Neuronal stem cell (in vitro differentiated cells): ENCODE measurements at regions not wholly inside any gene's neighbourhood (a gene's known extent, or its start where the extent isn't known, plus 50 kb on each side); places are given as distances from the start of the nearest gene placed in this dataset.

Source experiments
- DNase-seq: peaks from one replicate; pipeline ENCODE4 v3.0.0-alpha.2; 2013; ENCODE audit warnings: low spot score
- H2AFZ ChIP-seq: one replicate; pipeline ENCODE4 v1.6.1; 2013; ENCODE audit warnings: mild to moderate bottlenecking, low read length, inconsistent platforms
- H2AK5ac ChIP-seq: 2 replicates; pipeline ENCODE4 v1.6.1; 2013; ENCODE audit warnings: low read depth, mild to moderate bottlenecking, inconsistent platforms, low read length, moderate library complexity, mixed read lengths
- H2BK120ac ChIP-seq: 2 replicates; pipeline ENCODE4 v1.6.1; 2013; ENCODE audit warnings: low read depth, mild to moderate bottlenecking, inconsistent platforms, low read length, moderate library complexity, mixed read lengths
- H2BK12ac ChIP-seq: one replicate; pipeline ENCODE4 v1.6.1; 2013; ENCODE audit warnings: low read length, inconsistent platforms
- H2BK15ac ChIP-seq: 2 replicates; pipeline ENCODE4 v1.6.1; 2013; ENCODE audit warnings: mild to moderate bottlenecking, low read length, inconsistent platforms, mixed read lengths
- H2BK5ac ChIP-seq: one replicate; pipeline ENCODE4 v1.6.1; 2013; ENCODE audit warnings: inconsistent platforms, mild to moderate bottlenecking, low read length, moderate library complexity
- H3K14ac ChIP-seq: one replicate; pipeline ENCODE4 v1.6.1; 2013; ENCODE audit warnings: low read length, inconsistent platforms
- H3K18ac ChIP-seq: 2 replicates; pipeline ENCODE4 v1.6.1; 2013; ENCODE audit warnings: low read length, inconsistent platforms
- H3K23ac ChIP-seq: 2 replicates; pipeline ENCODE4 v1.6.1; 2013; ENCODE audit warnings: low read depth, mild to moderate bottlenecking, mixed read lengths, low read length, inconsistent platforms; ENCODE audit not compliant: poor library complexity
- H3K27ac ChIP-seq: replicated peaks from 3 replicates; pipeline ENCODE4 v1.5.1; 2013; ENCODE audit warnings: low read length, inconsistent platforms
- H3K27me3 ChIP-seq, 3 experiments: 2 replicates each; pipeline ENCODE4 v1.6.1; 2013; ENCODE audit warnings: low read length in 3 of 3, mild to moderate bottlenecking in 2 of 3, inconsistent platforms in 1 of 3, low read depth in 1 of 3, mixed read lengths in 1 of 3, moderate library complexity in 1 of 3; ENCODE audit not compliant: control insufficient read depth in 3 of 3, insufficient read depth in 3 of 3
- H3K36me3 ChIP-seq, 2 donors: replicated peaks in 1 of 2; 2 replicates each; pipeline ENCODE4 v1.6.1; 2013; ENCODE audit warnings: low read length in 2 of 2; ENCODE audit not compliant: control insufficient read depth in 2 of 2, insufficient read depth in 2 of 2
- H3K4ac ChIP-seq: 2 replicates; pipeline ENCODE4 v1.6.1; 2013; ENCODE audit warnings: inconsistent platforms, mild to moderate bottlenecking, low read length, moderate library complexity
- H3K4me1 ChIP-seq, 2 donors: 1 replicate in 1 of 2; 2 replicates in 1 of 2; pipeline ENCODE4 v1.6.1; 2013; ENCODE audit warnings: low read length in 2 of 2, low read depth in 1 of 2; ENCODE audit not compliant: control insufficient read depth in 2 of 2, insufficient read depth in 1 of 2
- H3K4me2 ChIP-seq: one replicate; pipeline ENCODE4 v1.6.1; 2013; ENCODE audit warnings: mild to moderate bottlenecking, low read length, inconsistent platforms; ENCODE audit not compliant: insufficient read depth, poor library complexity, severe bottlenecking
- H3K4me3 ChIP-seq, 2 donors: 2 replicates each; pipeline ENCODE4 v1.5.1; 2013; ENCODE audit warnings: low read length in 2 of 2, mild to moderate bottlenecking in 2 of 2, inconsistent platforms in 1 of 2, moderate library complexity in 1 of 2
- H3K79me1 ChIP-seq: one replicate; pipeline ENCODE4 v1.6.1; 2013; ENCODE audit warnings: low read depth, mild to moderate bottlenecking, inconsistent platforms, low read length, moderate library complexity
- H3K9ac ChIP-seq: one replicate; pipeline ENCODE4 v1.6.1; 2013; ENCODE audit warnings: mild to moderate bottlenecking, low read depth, low read length, inconsistent platforms; ENCODE audit not compliant: poor library complexity
- H3K9me3 ChIP-seq, 2 donors: replicated peaks in 1 of 2; 2 replicates each; pipeline versions ENCODE3 to v1.6.1; 2013; ENCODE audit warnings: low read length in 2 of 2, mild to moderate bottlenecking in 2 of 2, inconsistent platforms in 1 of 2, low read depth in 1 of 2, mixed read lengths in 1 of 2, moderate library complexity in 1 of 2; ENCODE audit not compliant: control insufficient read depth in 2 of 2, insufficient read depth in 1 of 2
- H4K8ac ChIP-seq: one replicate; pipeline ENCODE4 v1.6.1; 2013; ENCODE audit warnings: low read depth, mild to moderate bottlenecking, inconsistent platforms, low read length, moderate library complexity
- H4K91ac ChIP-seq: one replicate; pipeline ENCODE4 v1.6.1; 2013; ENCODE audit warnings: low read length, low read depth, mild to moderate bottlenecking, inconsistent platforms; ENCODE audit not compliant: poor library complexity
- WGBS, 2 donors: extraction: QIAGEN DNeasy Blood & Tissue Kit; methylation state at CpG; one replicate each; pipeline ENCODE4 v1.1.7; 2013; ENCODE audit warnings: missing lambda C conversion rate in 2 of 2, mixed read lengths in 1 of 2; ENCODE audit not compliant: insufficient read length in 2 of 2, insufficient replicate concordance in 1 of 2; ENCODE audit errors: extremely low coverage in 2 of 2; 5-methylcytosine and 5-hydroxymethylcytosine counted together

DNA sequence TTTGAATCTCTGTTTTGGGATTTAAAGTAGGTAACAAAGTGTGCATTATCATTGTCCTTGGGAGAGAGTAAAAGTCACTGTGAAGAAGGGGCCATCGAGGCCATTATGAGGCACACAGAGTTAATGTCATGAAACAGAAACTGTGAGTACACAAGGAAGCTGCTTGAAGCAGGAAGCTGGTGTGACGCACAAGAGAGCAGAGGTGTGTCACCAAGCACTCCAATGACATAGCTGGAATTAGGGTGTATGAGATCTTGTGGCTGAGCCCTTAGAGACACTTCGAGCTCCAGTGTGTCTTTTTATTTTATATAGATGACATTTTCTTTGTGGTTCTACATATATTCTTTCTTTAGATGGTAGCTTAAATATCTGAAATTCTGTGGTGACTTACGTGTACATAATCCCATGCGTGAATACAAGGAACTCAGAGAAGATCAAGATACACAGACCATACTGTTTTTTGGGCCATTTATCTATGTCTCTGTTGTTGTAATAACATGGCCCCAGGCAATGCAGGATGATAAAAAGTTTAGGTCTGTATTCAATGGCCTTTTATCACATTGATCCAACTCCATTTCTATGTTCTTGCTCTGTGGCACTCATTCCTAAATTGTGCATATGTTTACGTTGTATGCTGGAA, 164.7 kb upstream of the FAM98A start:
- no peak for DNase-seq
- WGBS, 2 donors = no CpG with 5 or more reads among the region's 6 CpGs
- H3K27ac ChIP-seq = no peak overlapping the region

DNA sequence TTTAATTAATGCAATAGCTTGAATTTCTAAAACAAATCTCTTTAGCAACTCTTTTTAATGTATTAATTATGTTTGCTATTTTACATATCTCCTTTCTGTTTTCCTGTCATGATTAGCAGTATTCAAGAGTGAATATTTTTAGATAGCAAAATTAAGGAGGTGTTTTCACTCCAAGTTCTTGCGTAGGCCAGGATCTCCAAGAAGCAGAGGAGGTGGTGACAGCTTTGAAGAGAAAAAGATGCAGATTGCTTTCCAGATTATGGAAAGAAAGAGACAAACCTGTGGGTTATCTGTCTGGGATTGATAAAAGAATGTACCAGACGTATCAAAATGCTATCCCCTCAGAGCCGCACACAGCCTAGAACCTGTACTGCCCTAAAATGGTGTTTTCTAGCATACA, 163.5 kb upstream of the FAM98A start:
- H2AFZ ChIP-seq = no peak overlapping the region
- H3K27ac ChIP-seq = no peak overlapping the region
- no peak overlapping the region for H4K8ac ChIP-seq
- no peaks in the 10 kb centered on the region for H3K79me1 ChIP-seq
- no peak overlapping the region for H2AK5ac ChIP-seq
- H3K4me1 ChIP-seq = peaks cover 2 to 24% of the 10 kb centered on the region in 2 donors
- H2BK120ac ChIP-seq = no peak overlapping the region
- DNase-seq = no peak
- H3K4me3 ChIP-seq = no peak overlapping the region
- no peaks in the 10 kb centered on the region for H3K36me3 ChIP-seq
- H3K14ac ChIP-seq = no peak overlapping the region
- no peak overlapping the region for H3K9ac ChIP-seq
- H3K4ac ChIP-seq = no peak overlapping the region
- H3K27me3 ChIP-seq = no peaks in the 10 kb centered on the region
- H3K23ac ChIP-seq = no peak overlapping the region
- no peak overlapping the region for H2BK15ac ChIP-seq
- no peak overlapping the region for H2BK12ac ChIP-seq
- WGBS, 2 donors = no CpG with 5 or more reads among the region's 3 CpGs
- no peak overlapping the region for H2BK5ac ChIP-seq
- H3K9me3 ChIP-seq = peaks cover 0 to 2% of the 10 kb centered on the region in 2 donors
- no peak overlapping the region for H3K18ac ChIP-seq
- H3K4me2 ChIP-seq = no peak overlapping the region
- H4K91ac ChIP-seq = no peak overlapping the region

More for the DNA sequence above, 164.7 kb upstream of the FAM98A start:
- H2BK5ac ChIP-seq = no peak overlapping the region
- H3K36me3 ChIP-seq = no peaks in the 10 kb centered on the region
- no peak overlapping the region for H2AK5ac ChIP-seq
- peaks cover 0 to 2% of the 10 kb centered on the region in 2 donors for H3K9me3 ChIP-seq
- H3K4ac ChIP-seq = no peak overlapping the region
- H3K4me1 ChIP-seq = peaks cover 2 to 24% of the 10 kb centered on the region in 2 donors
- H2AFZ ChIP-seq = peak overlapping the region; percentile 41
- H2BK15ac ChIP-seq = no peak overlapping the region
- H3K79me1 ChIP-seq = no peaks in the 10 kb centered on the region
- no peak overlapping the region for H3K23ac ChIP-seq
- no peak overlapping the region for H3K4me2 ChIP-seq
- peak overlapping the region; percentile 18 for H2BK12ac ChIP-seq
- no peak overlapping the region for H4K8ac ChIP-seq
- H3K9ac ChIP-seq = no peak overlapping the region
- H2BK120ac ChIP-seq = no peak overlapping the region
- H3K18ac ChIP-seq = no peak overlapping the region
- no peaks in the 10 kb centered on the region for H3K27me3 ChIP-seq
- no peak overlapping the region for H3K4me3 ChIP-seq
- H3K14ac ChIP-seq = no peak overlapping the region
- H4K91ac ChIP-seq = no peak overlapping the region

DNA sequence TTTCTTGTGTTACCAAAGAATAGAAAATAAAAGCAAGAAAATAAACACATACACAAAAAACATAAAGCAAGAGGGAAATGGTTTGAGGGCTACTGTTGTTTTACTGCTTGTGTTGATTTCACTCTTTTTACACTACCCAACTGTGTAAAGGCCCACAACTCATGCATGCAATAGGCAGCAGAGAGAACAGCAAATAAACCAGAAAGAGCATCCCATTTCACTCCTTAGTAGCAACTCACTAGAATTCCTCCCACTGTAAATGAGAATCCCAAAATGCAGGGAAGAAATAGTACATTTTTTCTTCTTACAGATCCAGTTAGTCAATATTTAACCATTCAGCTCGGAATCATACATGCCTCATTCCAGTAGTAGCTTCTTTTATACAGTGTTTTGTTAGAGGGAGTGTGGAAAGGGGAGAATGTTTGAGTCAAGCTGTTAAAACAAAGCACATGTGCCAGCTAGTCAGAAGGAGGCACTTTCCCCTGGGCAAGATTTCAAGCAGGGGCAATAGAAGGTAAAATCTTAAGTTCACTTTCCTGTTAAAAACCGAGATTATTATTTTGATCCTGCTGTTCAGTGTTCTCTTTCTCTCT, 147.2 kb upstream of the FAM98A start:
- H3K4me3 ChIP-seq = no peak overlapping the region
- H3K9me3 ChIP-seq = no peaks in the 10 kb centered on the region
- H3K36me3 ChIP-seq = no peaks in the 10 kb centered on the region
- no peak overlapping the region for H3K18ac ChIP-seq
- H4K8ac ChIP-seq = no peak overlapping the region
- H2BK120ac ChIP-seq = no peak overlapping the region
- H2BK5ac ChIP-seq = no peak overlapping the region
- H2BK15ac ChIP-seq = no peak overlapping the region
- H2BK12ac ChIP-seq = no peak overlapping the region
- no peak overlapping the region for H3K14ac ChIP-seq
- no peaks in the 10 kb centered on the region for H3K27me3 ChIP-seq
- H3K4me1 ChIP-seq = no peaks in the 10 kb centered on the region
- no peak overlapping the region for H4K91ac ChIP-seq
- H2AK5ac ChIP-seq = no peak overlapping the region
- no peak overlapping the region for H3K4ac ChIP-seq
- no peak for DNase-seq
- no peak overlapping the region for H2AFZ ChIP-seq
- WGBS, 2 donors = no CpG with 5 or more reads among the region's 2 CpGs
- H3K23ac ChIP-seq = no peak overlapping the region
- no peak overlapping the region for H3K27ac ChIP-seq
- no peak overlapping the region for H3K4me2 ChIP-seq
- no peak overlapping the region for H3K9ac ChIP-seq
- H3K79me1 ChIP-seq = no peaks in the 10 kb centered on the region

DNA sequence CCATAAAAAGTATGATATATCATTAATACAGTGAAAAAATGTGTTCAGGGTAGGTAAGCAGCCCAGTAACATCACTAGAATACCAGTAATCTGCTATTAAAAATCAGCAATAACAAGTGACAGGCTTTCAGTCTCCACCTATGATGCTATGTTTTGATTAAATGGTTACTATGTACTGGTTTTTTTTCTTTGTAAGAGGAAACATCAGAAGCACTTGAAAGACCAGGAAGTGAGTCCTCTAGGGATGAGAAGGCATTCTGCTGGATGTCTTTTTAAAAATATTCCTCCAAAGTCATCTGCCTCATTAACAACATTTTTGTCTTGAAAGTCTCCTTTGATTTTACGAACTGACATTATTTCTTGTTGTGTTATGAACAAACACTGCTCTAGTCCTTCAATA, 136.0 kb upstream of the FAM98A start:
- no peak overlapping the region for H3K4me3 ChIP-seq
- H3K79me1 ChIP-seq = no peaks in the 10 kb centered on the region
- H3K9me3 ChIP-seq = no peaks in the 10 kb centered on the region
- H3K4me2 ChIP-seq = no peak overlapping the region
- H3K14ac ChIP-seq = no peak overlapping the region
- no peak overlapping the region for H3K18ac ChIP-seq
- no peak overlapping the region for H3K27ac ChIP-seq
- no peak overlapping the region for H2BK12ac ChIP-seq
- H4K91ac ChIP-seq = no peak overlapping the region
- WGBS, 2 donors = no CpG with 5 or more reads among the region's 1 CpG
- H3K4ac ChIP-seq = no peak overlapping the region
- H2BK5ac ChIP-seq = no peak overlapping the region
- H2AK5ac ChIP-seq = no peak overlapping the region
- H3K23ac ChIP-seq = no peak overlapping the region
- H2BK120ac ChIP-seq = no peak overlapping the region
- H2AFZ ChIP-seq = no peak overlapping the region
- no peaks in the 10 kb centered on the region for H3K36me3 ChIP-seq
- no peaks in the 10 kb centered on the region for H3K27me3 ChIP-seq
- no peak overlapping the region for H2BK15ac ChIP-seq
- H4K8ac ChIP-seq = no peak overlapping the region
- H3K4me1 ChIP-seq = peaks cover 0 to 2% of the 10 kb centered on the region in 2 donors
- no peak overlapping the region for H3K9ac ChIP-seq
- no peak for DNase-seq
